ENCODE measurements at regions not wholly inside any gene's neighbourhood (a gene's known extent, or its start where the extent isn't known, plus 50 kb on each side); places are given as distances from the start of the nearest gene placed in this dataset.

GRCh38 chr3:1798711-1799405 lies 299.8 kb upstream of the CNTN4 start:
- Mint-ChIP-seq H3K27ac (ENCODE audit: unreplicated experiment) (no peak overlapping the region), H3K4me3 (ENCODE audit: unreplicated experiment) (no peak overlapping the region), H3K9me3 (ENCODE audit: low read depth) (peaks cover 20% of the 10 kb centered on the region), H3K36me3 (ENCODE audit: low read depth) (peaks cover 1% of the 10 kb centered on the region), H3K27me3 (ENCODE audit: low read depth) (no peaks in the 10 kb centered on the region), H3K4me1 (ENCODE audit: low read depth) (no peaks in the 10 kb centered on the region)
- DNase-seq (ENCODE audit: low spot score): no peak
- TF ChIP-seq, protein P1, sequence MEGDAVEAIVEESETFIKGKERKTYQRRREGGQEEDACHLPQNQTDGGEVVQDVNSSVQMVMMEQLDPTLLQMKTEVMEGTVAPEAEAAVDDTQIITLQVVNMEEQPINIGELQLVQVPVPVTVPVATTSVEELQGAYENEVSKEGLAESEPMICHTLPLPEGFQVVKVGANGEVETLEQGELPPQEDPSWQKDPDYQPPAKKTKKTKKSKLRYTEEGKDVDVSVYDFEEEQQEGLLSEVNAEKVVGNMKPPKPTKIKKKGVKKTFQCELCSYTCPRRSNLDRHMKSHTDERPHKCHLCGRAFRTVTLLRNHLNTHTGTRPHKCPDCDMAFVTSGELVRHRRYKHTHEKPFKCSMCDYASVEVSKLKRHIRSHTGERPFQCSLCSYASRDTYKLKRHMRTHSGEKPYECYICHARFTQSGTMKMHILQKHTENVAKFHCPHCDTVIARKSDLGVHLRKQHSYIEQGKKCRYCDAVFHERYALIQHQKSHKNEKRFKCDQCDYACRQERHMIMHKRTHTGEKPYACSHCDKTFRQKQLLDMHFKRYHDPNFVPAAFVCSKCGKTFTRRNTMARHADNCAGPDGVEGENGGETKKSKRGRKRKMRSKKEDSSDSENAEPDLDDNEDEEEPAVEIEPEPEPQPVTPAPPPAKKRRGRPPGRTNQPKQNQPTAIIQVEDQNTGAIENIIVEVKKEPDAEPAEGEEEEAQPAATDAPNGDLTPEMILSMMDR (IDR thresholded peaks at IDR 0.05): no peak

DNA sequence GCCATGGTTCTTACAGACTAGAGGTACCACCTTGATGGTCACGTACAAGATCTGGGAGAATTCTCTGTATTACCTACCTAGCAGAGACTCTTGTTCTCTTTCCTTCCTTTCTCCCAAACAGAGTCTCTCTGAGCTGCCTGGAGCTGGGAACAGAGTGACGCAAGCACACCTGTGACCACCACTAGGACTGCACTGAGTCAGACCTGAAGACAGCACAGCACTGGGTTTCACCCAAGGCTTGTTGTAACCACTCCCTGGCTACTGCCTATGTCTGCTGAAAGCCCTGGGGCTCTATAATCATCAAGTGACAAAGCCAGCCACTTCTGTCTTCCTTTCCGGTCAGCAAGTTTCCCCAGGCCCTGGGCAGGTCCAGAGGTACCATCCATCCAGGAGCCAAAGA lies 293.3 kb upstream of the CNTN4 start:
- no peak for DNase-seq (ENCODE audit: low spot score)
- Mint-ChIP-seq H3K4me1 (ENCODE audit: low read depth) (no peaks in the 10 kb centered on the region), H3K27ac (ENCODE audit: unreplicated experiment) (no peak overlapping the region), H3K4me3 (ENCODE audit: unreplicated experiment) (no peak overlapping the region), H3K36me3 (ENCODE audit: low read depth) (peaks cover 5% of the 10 kb centered on the region), H3K27me3 (ENCODE audit: low read depth) (no peaks in the 10 kb centered on the region), H3K9me3 (ENCODE audit: low read depth) (peaks cover 60% of the 10 kb centered on the region)
- TF ChIP-seq, protein P1 (IDR thresholded peaks at IDR 0.05): no peak

DNA sequence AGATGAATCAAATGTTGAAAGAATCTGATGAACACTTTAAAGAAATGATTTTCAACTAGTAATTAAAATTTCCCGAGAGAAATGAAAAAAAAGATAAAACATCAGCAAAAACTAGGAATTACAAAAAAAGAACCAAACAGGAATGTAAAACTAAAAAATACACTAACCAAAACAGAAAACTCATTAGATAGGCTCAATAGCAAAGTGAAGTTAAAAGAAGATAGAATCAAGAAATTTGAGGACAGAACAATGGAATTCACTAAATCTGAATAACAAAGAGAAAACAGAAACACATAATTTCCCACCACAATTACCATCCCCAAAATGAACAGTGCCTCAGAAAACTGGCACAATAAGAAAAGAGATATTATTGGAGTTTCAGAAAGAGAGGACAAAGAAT lies 290.1 kb upstream of the CNTN4 start:
- Mint-ChIP-seq H3K4me3 (ENCODE audit: unreplicated experiment) (no peak overlapping the region), H3K4me1 (ENCODE audit: low read depth) (no peaks in the 10 kb centered on the region), H3K27me3 (ENCODE audit: low read depth) (no peaks in the 10 kb centered on the region), H3K9me3 (ENCODE audit: low read depth) (peaks cover 45% of the 10 kb centered on the region), H3K36me3 (ENCODE audit: low read depth) (peaks cover 3% of the 10 kb centered on the region), H3K27ac (ENCODE audit: unreplicated experiment) (no peak overlapping the region)
- DNase-seq (ENCODE audit: low spot score): no peak
- TF ChIP-seq, protein P1 (IDR thresholded peaks at IDR 0.05): no peak

- Mint-ChIP-seq H3K27ac (ENCODE audit: unreplicated experiment) (no peak overlapping the region), H3K27me3 (ENCODE audit: low read depth) (no peaks in the 10 kb centered on the region), H3K4me1 (ENCODE audit: low read depth) (no peaks in the 10 kb centered on the region), H3K36me3 (ENCODE audit: low read depth) (no peaks in the 10 kb centered on the region), H3K9me3 (ENCODE audit: low read depth) (peaks cover 5% of the 10 kb centered on the region), H3K4me3 (ENCODE audit: unreplicated experiment) (no peak overlapping the region)
- DNase-seq (ENCODE audit: low spot score): no peak
- TF ChIP-seq, protein P1 (IDR thresholded peaks at IDR 0.05): no peak
Observed at GRCh38 chr3:1823867-1824266, 274.8 kb upstream of the CNTN4 start.

DNA sequence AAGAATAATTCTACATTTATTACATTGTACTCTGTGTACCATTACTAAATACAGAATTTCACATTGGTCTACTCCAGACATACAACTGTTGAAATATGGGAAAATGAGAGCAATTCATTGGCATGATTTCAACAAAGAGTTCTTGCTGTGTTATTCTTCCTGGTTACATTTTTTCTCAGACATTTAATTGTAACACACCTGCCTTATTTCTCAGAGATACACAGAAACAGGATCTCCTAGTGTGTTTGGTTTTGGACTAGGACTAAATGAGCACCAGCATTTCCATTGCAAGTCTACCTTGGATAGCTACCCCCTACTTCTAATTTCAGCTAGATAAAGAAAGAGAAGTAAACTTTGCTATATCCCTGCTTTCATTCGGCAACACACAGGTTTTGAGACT lies 274.3 kb upstream of the CNTN4 start:
- TF ChIP-seq, protein P1 (IDR thresholded peaks at IDR 0.05): no peak
- Mint-ChIP-seq H3K27ac (ENCODE audit: unreplicated experiment) (no peak overlapping the region), H3K4me1 (ENCODE audit: low read depth) (no peaks in the 10 kb centered on the region), H3K27me3 (ENCODE audit: low read depth) (no peaks in the 10 kb centered on the region), H3K36me3 (ENCODE audit: low read depth) (no peaks in the 10 kb centered on the region), H3K4me3 (ENCODE audit: unreplicated experiment) (no peak overlapping the region), H3K9me3 (ENCODE audit: low read depth) (peaks cover 5% of the 10 kb centered on the region)
- no peak for DNase-seq (ENCODE audit: low spot score)
